ENCODE measurements at regions not wholly inside any gene's neighbourhood (a gene's known extent, or its start where the extent isn't known, plus 50 kb on each side); places are given as distances from the start of the nearest gene placed in this dataset.

DNA sequence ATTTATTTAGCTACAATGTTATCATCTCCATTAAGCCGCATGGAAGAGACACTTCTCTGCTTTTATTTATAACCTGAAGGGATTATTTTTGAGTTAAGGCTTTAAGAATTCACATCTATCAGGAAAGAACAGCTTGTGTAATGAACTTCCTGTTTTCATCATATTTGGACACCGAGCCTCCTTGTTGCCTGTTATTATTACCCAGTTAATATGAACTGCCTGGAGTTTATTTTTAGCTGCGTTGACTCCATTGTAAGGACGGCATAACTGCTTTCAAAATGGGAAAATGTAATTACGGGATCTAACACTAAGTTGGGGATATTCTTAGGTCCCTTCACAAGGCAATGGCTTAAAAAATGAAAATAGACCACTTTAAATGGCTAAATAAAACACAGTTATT, 89.0 kb upstream of the NR4A3 start:
- DNase-seq (ENCODE audit: low read depth in 3 of 3, low spot score in 2 of 3) = no peak

- DNase-seq (ENCODE audit: low read depth in 3 of 3, low spot score in 2 of 3) = no peak
These were observed 86.6 kb upstream of the NR4A3 start for GRCh38 chr9:99735041-99735440.

DNA sequence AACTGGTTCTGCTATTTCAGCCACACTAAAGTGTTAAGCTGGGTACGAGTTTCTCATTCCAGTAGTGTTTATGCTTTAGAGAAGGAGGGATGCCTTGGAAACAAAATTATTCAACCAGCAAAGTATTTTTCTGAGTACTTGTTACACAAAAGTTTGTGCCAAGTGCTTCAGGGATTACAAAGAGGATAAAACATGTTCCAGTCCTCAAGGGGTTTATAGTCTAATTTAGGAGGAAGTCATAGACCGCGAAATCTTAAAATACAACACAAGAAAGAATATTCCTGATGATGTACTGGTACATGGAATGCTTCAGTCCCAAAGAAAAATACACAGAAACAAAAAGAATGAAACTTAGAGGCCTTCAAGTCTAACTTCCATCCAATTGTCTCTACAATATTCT, 85.4 kb upstream of the NR4A3 start:
- no peak for DNase-seq (ENCODE audit: low read depth in 3 of 3, low spot score in 2 of 3)

GRCh38 chr9:99737649-99738048, 84.0 kb upstream of the NR4A3 start:
- no peak for DNase-seq (ENCODE audit: low read depth in 3 of 3, low spot score in 2 of 3)

DNA sequence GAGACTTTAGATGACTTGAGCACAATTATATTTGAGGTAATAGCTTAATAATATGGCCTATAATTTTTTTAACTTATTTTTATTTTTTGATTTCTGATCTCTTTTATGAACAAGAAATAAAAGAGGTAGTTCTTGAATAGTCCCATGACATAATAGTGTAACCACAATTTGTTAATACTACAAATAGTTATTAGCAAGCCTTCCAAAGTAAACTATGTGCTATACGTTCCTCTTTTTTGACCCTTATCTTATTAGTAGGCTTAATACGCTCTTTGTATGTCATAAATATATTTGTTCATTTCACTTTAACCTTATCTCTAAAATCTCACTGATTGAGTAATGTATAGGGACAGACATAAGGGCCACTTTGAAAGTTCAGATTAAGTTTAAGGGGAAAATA, 78.7 kb upstream of the NR4A3 start:
- DNase-seq (ENCODE audit: low read depth in 3 of 3, low spot score in 2 of 3) = no peak

- no peak for DNase-seq (ENCODE audit: low read depth in 3 of 3, low spot score in 2 of 3)
These were observed 78.2 kb upstream of the NR4A3 start for GRCh38 chr9:99743455-99743854.

DNA sequence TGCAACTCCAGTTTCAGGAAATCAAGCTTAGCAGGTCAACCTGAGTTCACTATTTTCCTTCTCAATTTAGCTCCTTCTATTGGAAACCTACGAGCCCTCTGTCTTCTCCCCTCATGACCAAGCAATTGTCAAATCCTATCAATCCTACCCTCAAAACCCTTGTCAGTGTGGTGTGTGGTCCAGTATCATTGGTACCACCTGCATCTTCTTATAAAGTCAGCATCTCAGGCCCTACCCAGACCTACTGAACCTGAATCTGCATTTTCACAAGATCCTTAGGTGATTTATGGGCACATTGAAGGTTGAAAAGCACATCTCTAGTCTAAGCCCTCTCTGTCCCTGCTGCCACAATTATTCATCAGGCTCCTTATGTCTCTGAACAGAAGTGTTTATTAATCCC, 77.6 kb upstream of the NR4A3 start:
- no peak for DNase-seq (ENCODE audit: low read depth in 3 of 3, low spot score in 2 of 3)

DNA sequence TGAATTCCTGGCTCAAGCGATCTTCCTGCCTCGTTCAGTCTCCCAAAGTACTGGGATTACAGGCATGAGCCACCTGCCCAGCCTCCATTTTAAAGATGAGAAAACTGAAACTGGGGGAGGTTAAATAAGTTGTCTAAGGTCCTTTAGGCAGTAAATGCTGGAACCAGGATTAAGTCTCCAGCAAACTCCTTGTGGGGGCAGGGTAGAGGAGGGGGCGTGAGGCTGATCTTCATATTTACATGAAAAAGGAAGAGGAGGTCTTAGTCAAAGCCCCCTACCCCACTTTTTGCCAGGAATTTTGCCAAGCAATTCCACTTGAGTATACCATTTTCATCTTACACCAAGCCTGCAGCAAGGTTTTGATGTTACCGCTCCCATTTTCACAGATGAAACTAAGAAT, 76.6 kb upstream of the NR4A3 start:
- DNase-seq (ENCODE audit: low read depth in 3 of 3, low spot score in 2 of 3) = no peak

- DNase-seq (ENCODE audit: low read depth in 3 of 3, low spot score in 2 of 3) = no peak
These were observed 75.3 kb upstream of the NR4A3 start for GRCh38 chr9:99746406-99746805.

DNA sequence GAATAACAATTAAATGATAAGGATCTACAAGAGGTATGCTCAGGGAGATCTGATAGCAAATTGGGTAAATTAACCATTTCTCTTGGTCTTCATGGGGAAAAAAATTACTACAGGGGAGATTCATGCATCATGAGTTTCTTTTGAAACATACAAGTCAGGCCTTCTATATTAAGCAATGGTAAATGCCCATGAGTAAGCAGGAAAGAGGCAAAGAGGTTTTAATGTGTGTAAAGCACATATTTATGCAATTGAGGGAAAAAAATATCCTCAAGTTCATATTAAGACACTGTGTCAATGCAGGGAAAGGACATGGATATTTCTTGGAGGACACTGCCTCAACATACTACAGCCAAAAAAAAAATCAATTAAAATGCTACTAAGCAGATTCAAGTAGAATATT, 73.4 kb upstream of the NR4A3 start:
- DNase-seq (ENCODE audit: low read depth in 3 of 3, low spot score in 2 of 3) = no peak

DNA sequence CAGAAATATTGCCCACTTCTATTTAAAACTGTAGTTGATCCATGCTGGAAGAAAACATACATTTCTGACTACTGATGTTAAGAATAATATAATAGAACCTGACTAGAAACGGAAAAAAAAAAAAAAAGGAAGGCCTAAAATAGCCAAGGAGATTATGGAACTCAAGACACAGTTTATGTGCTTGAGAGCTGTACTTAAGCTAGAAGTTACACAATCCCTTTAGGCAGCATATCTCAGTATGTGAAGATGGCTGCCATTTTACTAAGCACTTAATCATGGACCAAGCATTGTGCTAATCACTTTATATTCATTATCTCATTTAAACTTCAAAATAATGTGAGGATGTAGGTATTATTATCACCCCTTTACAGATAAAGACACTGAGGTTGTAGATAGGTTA, 73.0 kb upstream of the NR4A3 start:
- DNase-seq (ENCODE audit: low read depth in 3 of 3, low spot score in 2 of 3) = no peak

DNA sequence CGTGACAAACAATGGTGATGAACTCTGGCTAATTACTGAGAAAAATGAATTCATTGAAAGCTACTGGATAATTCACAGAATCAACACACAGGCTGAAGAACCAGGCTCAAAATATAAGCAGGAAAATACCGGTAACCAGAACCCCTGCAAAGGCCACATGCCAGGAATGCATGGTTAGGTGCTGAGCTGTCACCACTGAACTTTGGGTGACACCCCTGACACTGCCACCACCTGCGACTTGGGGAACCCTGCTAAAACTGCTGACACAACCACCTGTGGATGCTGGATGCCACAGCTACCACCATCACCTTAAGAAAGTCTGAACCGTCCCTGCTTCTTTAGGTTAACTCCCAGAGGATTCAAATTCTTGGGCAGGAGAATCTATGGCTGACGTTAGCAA, 72.0 kb upstream of the NR4A3 start:
- DNase-seq (ENCODE audit: low read depth in 3 of 3, low spot score in 2 of 3) = no peak

- DNase-seq (ENCODE audit: low read depth in 3 of 3, low spot score in 2 of 3) = no peak
These were observed 71.2 kb upstream of the NR4A3 start for GRCh38 chr9:99750526-99750925.

- DNase-seq (ENCODE audit: low read depth in 3 of 3, low spot score in 2 of 3) = no peak
These were observed 69.1 kb upstream of the NR4A3 start for GRCh38 chr9:99752417-99753109.

DNA sequence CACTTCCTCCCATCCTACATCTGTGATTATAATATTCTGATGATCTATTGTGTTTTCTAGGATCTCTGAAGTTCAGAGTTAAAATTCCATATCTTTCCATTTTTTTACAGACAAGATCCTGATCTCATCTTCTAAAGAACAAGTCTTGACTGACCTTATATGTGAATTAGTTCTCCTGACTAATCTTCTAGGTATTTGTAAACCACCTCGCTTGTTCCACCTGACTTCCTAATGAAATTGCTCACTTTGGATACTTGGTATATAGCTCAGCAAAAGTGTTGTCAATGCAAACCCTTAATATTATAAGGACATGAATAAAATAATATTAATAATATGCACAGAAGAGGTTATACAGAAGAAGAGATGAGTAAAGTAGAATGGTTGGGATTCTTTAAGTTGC, 68.2 kb upstream of the NR4A3 start:
- no peak for DNase-seq (ENCODE audit: low read depth in 3 of 3, low spot score in 2 of 3)

GRCh38 chr9:99760421-99760820, 61.3 kb upstream of the NR4A3 start:
- DNase-seq (ENCODE audit: low read depth in 3 of 3, low spot score in 2 of 3) = no peak

DNA sequence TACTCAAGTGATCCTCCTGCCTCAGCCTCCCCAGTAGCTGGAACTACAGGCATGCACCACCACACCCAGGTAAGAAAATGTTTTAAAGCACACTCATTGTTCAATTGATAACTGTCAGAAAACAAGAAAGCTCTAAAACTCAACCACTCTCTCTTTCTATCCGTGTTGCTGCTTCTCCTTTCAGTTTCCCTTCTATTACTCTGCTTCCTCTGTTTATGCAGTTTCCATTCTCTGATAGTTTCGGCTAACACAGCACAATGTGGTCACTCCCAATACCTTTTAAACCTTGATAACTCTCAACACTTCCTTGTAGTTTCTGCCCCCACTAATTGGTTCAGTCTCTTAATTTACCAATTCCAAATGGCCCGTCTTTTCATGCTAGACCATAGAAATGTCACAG, 59.2 kb upstream of the NR4A3 start:
- DNase-seq (ENCODE audit: low read depth in 3 of 3, low spot score in 2 of 3) = no peak

Measured in right renal cortex interstitium (tissue), 3 donors.